Stimulated activated CD8-positive, alpha-beta memory T cell treated with anti-CD3 and anti-CD28 coated beads, Interleukin-4, amount 100 ng/mL, for 24 hours (primary cell): ENCODE measurements at regions not wholly inside any gene's neighbourhood (a gene's known extent, or its start where the extent isn't known, plus 50 kb on each side); places are given as distances from the start of the nearest gene placed in this dataset.

Experiments used
- DNase-seq: peaks from one replicate; pipeline ENCODE4 v3.0.0-alpha.2; 2020; ENCODE audit warnings: low read depth

DNA sequence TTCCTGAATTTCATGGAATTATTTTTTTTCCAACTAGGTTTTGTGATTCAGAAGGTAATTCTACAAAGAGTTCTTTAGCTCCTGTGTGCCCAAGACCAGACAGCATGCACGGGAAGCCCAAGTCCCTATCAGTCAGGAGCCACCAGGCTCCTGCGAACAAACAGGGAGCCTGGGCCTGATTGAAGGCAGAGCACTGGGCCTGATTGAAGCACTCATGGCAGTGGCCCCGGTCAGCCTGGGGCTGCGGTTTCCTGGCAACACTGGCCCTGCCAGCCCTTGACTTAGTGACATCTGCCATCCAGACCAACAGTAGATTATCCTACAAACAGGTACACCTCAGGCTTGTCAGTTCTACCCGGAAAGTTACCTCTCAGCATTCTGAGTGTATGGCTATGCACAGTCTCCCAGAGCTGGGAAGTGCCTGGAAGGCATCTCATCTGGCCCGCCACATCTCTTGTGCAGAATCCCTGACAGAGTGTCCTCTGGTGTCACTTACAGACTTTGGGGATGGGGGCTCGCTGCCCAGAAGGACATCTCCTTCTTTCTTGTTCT lies 133.8 kb downstream of the VEGFA start:
- no peak for DNase-seq

DNA sequence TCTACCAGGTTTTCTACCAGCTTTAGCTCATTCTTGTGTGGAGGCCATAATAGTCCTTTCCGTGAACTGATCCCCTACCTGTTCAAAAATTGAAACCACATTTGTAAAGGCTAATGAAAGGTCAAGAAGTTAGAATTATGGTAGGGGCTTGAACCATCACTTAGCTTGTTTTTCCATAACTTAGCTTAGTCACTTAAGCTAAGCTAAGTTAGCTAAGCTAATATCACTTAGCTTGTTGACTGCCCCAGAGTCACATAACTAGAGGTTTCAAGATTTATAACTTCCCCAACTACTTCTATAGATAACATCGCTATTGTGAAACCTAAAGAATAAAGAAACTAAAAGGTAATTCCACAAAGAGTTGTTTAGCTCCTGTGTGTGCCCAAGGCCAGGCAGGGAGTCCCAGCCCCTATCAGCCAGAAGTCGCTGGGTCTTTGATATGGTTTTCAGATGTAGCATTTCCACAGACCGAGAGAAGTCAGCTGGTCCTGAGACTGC lies 131.8 kb downstream of the VEGFA start:
- no peak for DNase-seq

GRCh38 chr6:43900916-43901732 lies 131.1 kb downstream of the VEGFA start:
- DNase-seq: no peak

DNA sequence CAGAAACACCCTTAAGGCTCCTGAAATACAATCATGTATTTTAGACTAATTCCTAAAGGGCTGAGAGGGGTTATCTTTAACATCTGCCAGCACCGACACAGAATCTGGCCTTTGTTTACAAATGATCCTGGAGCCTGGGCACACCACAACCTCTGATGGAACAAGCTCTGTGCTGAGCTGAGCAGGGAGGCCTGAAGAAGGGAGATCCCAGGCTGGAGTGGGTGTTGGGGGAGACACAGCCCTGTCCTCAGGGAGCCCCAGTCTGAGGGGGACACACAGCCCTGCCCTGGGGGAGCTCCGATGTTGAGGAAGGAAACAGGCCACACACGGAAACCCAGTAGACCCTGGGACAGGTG lies 130.5 kb downstream of the VEGFA start:
- DNase-seq: no peak

DNA sequence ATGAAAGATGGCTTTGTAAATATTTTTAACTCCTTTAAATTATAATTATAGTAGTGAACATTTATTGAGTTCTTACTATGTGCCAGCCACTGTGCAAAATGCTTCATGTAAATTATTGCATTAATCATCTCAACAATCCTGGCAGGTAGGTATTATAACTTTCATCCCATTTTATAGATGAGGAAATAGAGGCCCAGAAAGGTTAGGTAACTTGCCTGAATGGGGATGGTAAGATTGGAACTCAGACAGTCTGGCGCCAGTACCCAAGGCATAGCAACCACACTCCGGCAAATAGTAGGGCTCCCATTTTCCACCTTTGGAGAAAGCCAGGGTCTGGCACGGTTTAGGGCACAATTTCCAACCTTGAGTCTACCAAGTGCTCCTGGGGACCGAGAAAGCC lies 129.8 kb downstream of the VEGFA start:
- DNase-seq: no peak

DNA sequence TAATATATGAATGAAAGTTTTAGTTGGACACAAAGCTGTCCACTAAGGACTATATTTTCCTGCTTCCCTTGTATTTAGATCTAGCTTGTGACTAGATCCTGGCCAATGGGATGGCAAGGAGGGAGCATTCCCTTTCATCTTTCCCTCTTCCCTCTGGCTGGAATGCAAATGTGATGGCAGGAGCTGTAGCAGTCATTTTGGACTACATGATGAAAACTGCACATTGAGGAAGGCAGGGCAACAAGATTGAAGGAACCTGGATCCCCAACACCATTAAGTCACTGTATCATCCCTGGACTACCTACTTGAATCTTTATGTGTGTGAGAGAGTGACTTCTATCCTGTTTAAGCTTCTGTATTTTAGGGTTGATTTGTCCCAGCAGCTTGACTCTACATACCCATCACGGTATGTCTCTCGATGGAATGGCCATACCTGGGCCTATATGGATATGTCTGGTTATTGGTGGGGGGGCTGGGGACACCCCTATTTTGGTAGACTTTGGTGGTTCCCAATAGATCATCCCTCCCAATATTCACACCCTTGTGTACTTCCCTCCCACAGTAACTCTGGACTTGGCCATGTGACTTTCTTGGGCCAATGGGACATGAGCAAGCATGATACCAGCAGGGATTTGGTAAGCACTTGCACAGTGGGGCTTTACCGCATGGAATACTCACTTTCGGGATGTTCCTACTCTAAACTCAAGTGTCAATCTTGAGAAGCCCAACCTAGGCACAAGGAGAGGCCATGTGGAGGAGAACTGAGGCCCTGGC lies 128.5 kb downstream of the VEGFA start:
- DNase-seq: no peak

DNA sequence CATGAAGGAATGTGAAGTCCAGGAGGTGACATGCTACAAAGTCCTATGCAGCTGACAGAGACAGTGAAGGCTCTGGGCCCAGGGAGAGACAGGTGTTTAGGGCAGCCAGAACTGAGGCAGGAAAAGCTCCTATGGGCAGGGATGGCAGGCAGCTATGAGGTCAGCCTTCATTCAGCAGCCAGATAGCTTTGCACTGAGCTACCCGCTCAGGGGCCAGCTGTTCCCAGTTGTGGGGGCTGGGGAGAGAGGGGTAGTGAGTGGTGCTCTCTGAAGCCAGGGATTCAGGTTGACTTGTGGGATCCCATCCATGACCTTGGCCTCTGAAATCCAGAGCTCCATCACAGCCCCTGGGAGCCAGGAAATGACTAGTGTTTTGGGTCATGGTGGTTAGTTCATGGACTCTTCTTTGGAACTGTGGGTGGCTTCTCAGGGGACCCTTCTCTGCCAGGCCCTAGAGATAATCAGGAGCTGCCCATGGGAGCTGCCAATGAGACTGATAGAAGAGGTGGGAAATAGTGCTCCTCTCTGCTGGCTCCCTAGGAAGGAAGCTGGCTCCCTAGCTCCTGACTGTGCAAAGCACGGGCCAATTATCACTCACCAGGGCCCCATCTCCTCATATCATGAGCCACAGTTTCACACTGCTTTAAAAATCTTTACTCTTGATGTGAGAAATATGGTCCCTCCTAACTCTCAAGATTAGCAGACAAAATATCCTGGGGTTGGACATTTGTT lies 127.7 kb downstream of the VEGFA start:
- DNase-seq: no peak

DNA sequence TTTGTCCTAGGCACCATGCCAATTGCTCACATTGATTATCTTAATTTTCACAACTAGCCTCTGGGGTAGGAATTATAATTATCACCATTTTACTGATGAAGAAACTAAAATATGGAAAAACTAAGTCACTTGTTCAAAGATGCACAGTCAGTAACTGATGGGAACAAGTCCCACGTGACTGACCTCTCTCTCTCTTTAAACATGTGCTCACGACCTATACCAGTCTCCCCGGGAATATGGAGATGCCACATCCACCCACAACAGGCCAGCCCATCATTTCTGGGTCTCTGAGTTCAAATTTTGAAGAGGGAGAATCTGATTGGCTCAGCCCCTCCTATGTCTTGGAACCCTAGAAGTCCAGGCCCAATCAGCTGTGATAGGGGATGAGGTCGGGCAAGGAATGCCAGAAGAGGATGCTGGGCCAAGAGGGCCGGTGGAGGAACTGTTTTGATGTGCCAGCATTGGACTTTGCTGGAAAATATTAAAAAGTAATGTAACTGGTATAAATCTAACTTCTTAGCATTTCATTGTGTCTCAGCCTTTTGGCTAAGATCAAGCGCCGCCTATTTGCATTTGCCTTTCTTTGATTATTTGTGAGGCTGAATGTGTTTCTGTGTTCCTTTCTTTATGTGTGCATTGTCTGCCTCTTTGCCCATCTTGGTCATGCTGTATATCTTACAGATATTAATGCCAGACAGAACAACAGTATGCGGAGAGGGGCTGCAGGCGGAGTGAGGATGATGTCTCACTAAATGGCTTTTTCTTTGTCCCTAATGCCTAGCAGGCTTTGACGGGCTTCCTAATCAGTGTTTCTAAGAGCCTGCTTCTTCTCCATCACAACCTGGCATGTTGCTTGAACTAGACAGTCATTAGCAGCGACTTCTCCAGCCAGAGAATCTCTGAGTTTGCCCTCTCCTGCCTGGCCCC lies 126.6 kb downstream of the VEGFA start:
- DNase-seq: no peak

GRCh38 chr6:43895656-43896328 lies 125.8 kb downstream of the VEGFA start:
- DNase-seq: no peak

- no peak for DNase-seq
Observed at GRCh38 chr6:43893073-43893472, 123.1 kb downstream of the VEGFA start.

GRCh38 chr6:43891072-43891870 lies 121.3 kb downstream of the VEGFA start:
- no peak for DNase-seq

DNA sequence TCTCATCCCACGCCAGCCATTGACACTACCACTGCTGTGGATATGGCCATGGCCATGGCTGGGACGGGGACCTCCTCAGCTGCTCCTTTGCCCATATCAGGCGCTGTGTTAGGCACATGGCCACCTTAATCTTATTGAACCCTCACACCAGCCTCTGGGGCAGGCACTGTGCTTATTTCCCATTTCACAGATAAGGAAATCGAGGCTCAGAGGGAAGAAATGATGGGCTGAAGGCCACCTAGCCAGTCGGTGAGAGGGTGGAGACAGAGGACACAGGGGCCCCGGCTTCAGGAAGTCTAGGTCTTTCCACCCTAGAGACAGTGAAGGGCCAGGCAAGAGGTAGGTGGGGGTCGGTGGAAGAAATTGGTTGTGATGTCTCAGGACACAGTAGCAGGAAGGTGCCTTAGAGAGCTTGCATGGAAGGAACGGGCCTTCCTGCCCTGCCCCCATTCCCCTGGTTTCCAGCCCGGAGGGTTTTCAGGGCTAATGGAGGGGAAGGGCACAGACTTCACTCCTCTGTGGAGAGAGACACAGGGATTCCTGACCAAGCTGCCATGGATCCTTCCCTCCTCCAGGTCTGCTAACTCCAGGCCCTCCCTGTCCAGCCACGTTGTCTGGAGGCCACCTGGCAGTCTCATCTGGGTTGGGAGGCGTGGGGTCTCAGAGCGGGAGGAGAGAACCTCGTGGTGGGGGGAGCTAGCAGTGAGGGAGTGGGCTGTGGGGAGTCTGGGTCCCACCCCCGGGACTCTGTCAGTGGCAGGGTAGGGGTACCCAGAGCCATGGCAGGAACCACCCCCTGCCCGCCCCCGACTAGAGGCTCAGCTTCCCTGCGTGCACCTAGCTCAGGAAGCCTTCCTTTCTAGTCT lies 120.4 kb downstream of the VEGFA start:
- no peak for DNase-seq

DNA sequence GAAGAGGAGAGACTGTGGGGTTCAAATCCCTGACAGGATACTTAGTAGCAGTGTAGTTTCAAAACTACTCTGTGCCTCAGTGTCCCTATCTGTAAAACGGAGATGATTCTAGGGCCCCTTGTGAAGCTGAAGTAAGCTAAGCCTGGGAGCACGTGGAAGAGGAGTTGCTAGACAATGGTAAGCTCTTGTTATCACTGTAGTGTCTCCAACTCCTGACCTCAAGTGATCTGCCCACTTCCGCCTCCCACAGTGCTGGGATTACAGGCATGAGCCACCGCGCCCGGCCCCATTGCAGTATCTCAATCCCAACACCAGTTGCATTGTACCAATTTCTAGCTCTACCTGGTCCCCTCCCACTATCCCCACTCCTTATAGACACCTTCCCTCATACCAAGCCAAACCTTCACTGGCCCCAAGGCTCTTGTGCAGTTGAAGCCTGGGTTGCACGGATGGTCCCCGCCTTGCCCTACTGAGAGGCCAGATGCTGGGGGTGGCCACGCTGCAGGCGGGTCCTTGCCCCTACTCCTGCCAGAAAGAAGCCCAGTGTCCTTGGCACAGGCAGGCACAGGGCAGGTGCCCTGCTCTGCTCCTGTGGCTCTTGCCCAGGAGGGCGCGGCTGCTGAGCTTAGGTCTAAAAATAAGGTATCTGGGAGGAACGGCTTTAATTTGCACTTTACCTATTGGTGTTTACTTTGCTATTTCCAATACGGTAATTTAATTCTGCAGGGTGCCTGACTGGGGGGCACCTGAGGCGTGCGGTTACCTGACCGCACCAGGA lies 118.1 kb downstream of the VEGFA start:
- no peak for DNase-seq

DNA sequence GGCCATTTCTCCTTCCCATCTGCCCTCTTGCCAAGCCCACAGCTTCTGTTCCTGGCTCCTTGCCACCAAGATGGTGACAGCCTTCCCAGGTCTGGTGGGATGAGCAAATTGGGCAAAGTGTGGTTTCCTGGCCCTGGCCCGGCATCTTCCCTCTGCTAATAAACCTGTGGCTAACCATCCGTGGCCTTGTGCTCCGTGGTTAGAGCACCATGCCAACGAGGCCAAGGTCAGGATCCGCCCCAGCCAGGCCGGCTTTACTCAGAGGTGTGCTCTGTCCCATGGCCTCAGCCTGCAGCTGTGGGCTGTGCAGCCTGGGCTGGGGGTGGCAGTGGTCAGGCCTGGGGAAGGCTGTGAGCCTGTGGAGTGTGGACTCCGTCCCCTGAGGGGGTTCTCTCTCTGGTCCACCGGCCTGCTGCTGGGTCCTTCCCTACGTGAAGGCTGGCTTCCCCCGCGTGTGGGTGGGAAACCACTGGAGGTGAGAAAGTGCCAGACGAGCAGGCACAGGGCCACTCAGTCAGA lies 117.4 kb downstream of the VEGFA start:
- no peak for DNase-seq

- no peak for DNase-seq
Observed at GRCh38 chr6:43886717-43887339, 116.8 kb downstream of the VEGFA start.

- no peak for DNase-seq
Observed at GRCh38 chr6:43886067-43886461, 116.1 kb downstream of the VEGFA start.

DNA sequence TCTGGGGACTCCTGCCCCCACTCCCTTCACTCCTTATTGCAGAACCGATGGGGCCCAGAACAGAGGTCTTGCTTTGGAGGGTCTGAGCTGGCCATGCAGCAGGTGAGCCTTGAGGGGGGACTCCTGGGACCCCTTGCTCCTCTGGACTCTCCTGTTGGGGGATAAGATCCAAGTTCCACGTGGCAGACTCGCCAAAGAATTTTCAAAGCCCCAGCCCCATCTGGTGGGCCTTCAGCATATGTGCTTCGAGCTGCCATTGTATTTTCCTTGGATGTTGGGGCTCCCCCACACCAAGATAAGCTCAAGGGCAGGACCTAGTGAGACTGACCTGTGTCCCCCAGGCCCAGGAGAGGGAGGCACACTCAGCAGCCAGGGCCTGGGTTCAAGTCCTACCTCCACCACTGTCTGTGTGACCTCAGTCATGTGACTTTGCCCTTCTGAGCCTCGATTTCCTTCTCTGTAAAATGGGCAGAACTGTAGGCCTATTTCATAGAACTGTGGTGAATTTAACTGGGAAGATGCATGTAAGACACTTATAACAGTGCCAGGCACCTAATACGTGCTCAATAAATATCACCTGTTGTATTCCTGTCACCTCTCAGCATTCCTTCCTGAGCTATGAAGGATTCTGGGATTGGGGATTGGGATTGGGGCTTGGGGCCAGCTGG lies 115.5 kb downstream of the VEGFA start:
- no peak for DNase-seq
